Karpas-422 (cell line): ENCODE measurements at regions not wholly inside any gene's neighbourhood (a gene's known extent, or its start where the extent isn't known, plus 50 kb on each side); places are given as distances from the start of the nearest gene placed in this dataset.

Experiments
- DNase-seq: peaks from one replicate; pipeline ENCODE4 v3.0.0-alpha.2; 2015
- H2AFZ ChIP-seq: fragments of 200-600 bp; sonication (generic); 2 replicates; pipeline ENCODE4 v1.6.1; 2014; ENCODE audit warnings: antibody characterized with exemption, low read length, mixed read lengths
- H3K27ac ChIP-seq: fragments of 200-600 bp; sonication (generic); 2 replicates; pipeline ENCODE4 v1.5.1; 2014; ENCODE audit warnings: mild to moderate bottlenecking, low read length, moderate library complexity
- H3K27me3 ChIP-seq: fragments of 200-600 bp; sonication (generic); 2 replicates; pipeline ENCODE4 v1.6.1; 2014; ENCODE audit warnings: low read length, mixed read lengths
- H3K36me3 ChIP-seq: fragments of 200-600 bp; sonication (generic); 2 replicates; pipeline ENCODE4 v1.6.1; 2014; ENCODE audit warnings: low read length, mixed read lengths; ENCODE audit not compliant: insufficient read depth
- H3K4me1 ChIP-seq: fragments of 200-600 bp; sonication (generic); 2 replicates; pipeline ENCODE4 v1.6.1; 2014; ENCODE audit warnings: mild to moderate bottlenecking, low read length, mixed read lengths
- H3K4me2 ChIP-seq: fragments of 200-600 bp; sonication (generic); 2 replicates; pipeline ENCODE4 v1.6.1; 2014; ENCODE audit warnings: low read length, low read depth, mild to moderate bottlenecking; ENCODE audit not compliant: poor library complexity, severe bottlenecking
- H3K4me3 ChIP-seq: fragments of 200-600 bp; sonication (generic); 2 replicates; pipeline ENCODE4 v1.5.1; 2014; ENCODE audit warnings: mild to moderate bottlenecking, antibody characterized with exemption, low read length, mixed read lengths
- H3K79me2 ChIP-seq: fragments of 200-600 bp; sonication (generic); 2 replicates; pipeline ENCODE4 v1.6.1; 2014; ENCODE audit warnings: mild to moderate bottlenecking, low read length, mixed read lengths
- H3K9ac ChIP-seq: fragments of 200-600 bp; sonication (generic); 2 replicates; pipeline ENCODE4 v1.6.0; 2014; ENCODE audit warnings: low read length
- H3K9me2 ChIP-seq: fragments of 200-600 bp; sonication (generic), shearing (Covaris generic); replicated peaks from 2 replicates; pipeline ENCODE4 v1.6.0; 2014; ENCODE audit warnings: mild to moderate bottlenecking, low read length, moderate library complexity; ENCODE audit not compliant: insufficient read depth
- H3K9me3 ChIP-seq: fragments of 300-700, 200-600 bp; sonication (generic); 2 replicates; pipeline ENCODE4 v1.6.1; 2014; ENCODE audit warnings: low read length, mixed read lengths
- H4K20me1 ChIP-seq: fragments of 200-600 bp; sonication (generic); 2 replicates; pipeline ENCODE4 v1.6.1; 2014; ENCODE audit warnings: mild to moderate bottlenecking, antibody characterized with exemption, low read length, low read depth; ENCODE audit not compliant: insufficient read depth

DNA sequence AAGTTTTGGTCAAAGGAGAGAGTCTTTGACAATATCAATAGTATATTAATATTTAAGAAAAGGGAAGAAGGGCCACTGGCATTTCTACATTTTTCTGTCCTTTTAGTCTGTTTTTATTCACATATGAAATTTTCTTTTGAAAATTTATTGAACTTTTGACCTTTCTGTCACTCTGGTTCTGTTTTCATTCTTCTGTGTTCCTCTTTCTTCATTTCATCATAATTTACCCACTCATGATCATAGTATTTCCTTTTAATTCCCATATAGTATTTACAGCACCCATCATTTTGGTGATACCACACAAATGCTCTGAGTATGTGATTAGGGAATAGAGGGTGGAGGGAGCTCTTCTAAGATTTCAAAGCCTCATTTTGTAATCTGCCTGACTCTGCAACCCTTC is 142.8 kb downstream of the GJA1 start:
- Histone ChIP-seq H3K27me3 (no peaks in the 10 kb centered on the region), H3K9me2 (no peaks in the 10 kb centered on the region), H3K4me3 (no peak overlapping the region), H3K27ac (no peak overlapping the region), H3K9ac (no peak overlapping the region), H3K79me2 (no peaks in the 10 kb centered on the region), H3K4me1 (no peaks in the 10 kb centered on the region), H2AFZ (no peak overlapping the region), H4K20me1 (no peaks in the 10 kb centered on the region), H3K36me3 (no peaks in the 10 kb centered on the region), H3K9me3 (no peaks in the 10 kb centered on the region), H3K4me2 (no peak overlapping the region)
- DNase-seq: no peak

DNA sequence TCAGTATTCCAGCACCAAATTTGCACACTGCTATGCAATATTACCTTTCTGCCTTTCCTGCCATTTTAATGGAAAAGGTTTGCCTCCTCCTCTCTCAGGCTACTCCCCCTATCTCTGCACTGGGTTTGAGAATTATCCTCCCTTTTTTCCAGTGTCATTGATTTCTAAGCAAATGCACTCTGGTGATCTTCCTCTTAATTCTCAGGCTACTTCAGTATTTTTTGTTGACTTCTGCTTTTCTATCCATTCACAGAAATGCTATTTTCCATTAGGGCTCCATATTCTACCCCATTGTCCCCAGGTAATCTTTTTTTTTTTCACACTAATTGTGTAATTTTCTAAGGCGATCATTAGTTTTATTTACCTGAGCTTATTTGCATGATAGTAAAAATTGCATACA is 144.0 kb downstream of the GJA1 start:
- Histone ChIP-seq H2AFZ (no peak overlapping the region), H3K27me3 (no peaks in the 10 kb centered on the region)

DNA sequence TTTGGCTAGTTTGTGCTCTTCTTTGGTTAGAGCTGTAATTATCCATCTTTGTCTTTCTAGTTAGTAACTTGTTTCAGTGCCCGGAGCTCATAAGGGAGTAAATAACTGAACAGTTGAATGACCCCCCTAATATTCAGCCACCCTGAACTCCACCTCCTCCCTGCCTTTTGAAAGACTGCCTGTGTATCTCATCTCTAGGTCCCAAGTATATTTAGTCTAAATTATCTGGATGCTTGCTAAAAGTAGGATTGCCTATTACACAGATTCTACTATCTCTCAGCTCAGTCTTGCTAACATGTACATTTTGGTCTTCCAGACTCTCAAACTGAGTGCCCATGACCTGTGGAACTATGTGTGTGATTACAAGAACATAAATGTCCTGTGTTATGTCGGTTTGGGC is 145.9 kb downstream of the GJA1 start:
- no peaks in the 10 kb centered on the region for H3K9me3 ChIP-seq
- H3K27me3 ChIP-seq: no peaks in the 10 kb centered on the region
- no peak overlapping the region for H2AFZ ChIP-seq
- DNase-seq: no peak
- H3K27ac ChIP-seq: no peak overlapping the region
- H3K4me3 ChIP-seq: no peak overlapping the region
- no peaks in the 10 kb centered on the region for H4K20me1 ChIP-seq
- H3K36me3 ChIP-seq: no peaks in the 10 kb centered on the region
- no peaks in the 10 kb centered on the region for H3K4me1 ChIP-seq
- H3K79me2 ChIP-seq: no peaks in the 10 kb centered on the region
- H3K9me2 ChIP-seq: no peaks in the 10 kb centered on the region
- H3K9ac ChIP-seq: no peak overlapping the region
- H3K4me2 ChIP-seq: no peak overlapping the region

More for the DNA sequence above, 144.0 kb downstream of the GJA1 start:
- no peak for DNase-seq
- H3K9me2 ChIP-seq: no peaks in the 10 kb centered on the region
- no peaks in the 10 kb centered on the region for H3K36me3 ChIP-seq
- no peaks in the 10 kb centered on the region for H3K79me2 ChIP-seq
- H4K20me1 ChIP-seq: no peaks in the 10 kb centered on the region
- H3K9ac ChIP-seq: no peak overlapping the region
- no peak overlapping the region for H3K4me2 ChIP-seq
- no peaks in the 10 kb centered on the region for H3K4me1 ChIP-seq
- H3K9me3 ChIP-seq: no peaks in the 10 kb centered on the region
- no peak overlapping the region for H3K4me3 ChIP-seq
- no peak overlapping the region for H3K27ac ChIP-seq

DNA sequence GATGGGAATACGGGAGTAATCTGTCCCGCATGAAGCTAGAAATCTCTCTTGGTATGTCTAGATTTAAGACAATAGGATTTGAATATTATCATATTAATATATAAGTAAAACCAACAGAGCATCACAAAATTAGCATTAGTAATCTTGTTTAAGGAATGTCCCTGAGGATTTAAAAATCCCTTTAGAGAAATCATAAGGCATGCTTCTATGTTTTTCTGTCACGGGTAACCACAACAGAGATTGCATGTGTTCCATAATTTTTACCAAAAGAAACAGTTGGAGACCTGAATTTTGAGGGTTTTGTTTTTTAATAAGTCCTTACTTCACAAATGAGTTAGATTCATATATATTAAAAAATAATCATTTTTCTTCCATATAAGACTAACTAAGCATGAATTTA is 146.8 kb downstream of the GJA1 start:
- no peak overlapping the region for H2AFZ ChIP-seq
- H3K4me3 ChIP-seq: no peak overlapping the region
- no peaks in the 10 kb centered on the region for H3K9me2 ChIP-seq
- no peaks in the 10 kb centered on the region for H3K79me2 ChIP-seq
- no peak overlapping the region for H3K4me2 ChIP-seq
- H3K27ac ChIP-seq: no peak overlapping the region
- H4K20me1 ChIP-seq: no peaks in the 10 kb centered on the region
- no peaks in the 10 kb centered on the region for H3K27me3 ChIP-seq
- H3K9me3 ChIP-seq: no peaks in the 10 kb centered on the region
- DNase-seq: no peak
- H3K9ac ChIP-seq: no peak overlapping the region
- H3K4me1 ChIP-seq: no peaks in the 10 kb centered on the region
- no peaks in the 10 kb centered on the region for H3K36me3 ChIP-seq

DNA sequence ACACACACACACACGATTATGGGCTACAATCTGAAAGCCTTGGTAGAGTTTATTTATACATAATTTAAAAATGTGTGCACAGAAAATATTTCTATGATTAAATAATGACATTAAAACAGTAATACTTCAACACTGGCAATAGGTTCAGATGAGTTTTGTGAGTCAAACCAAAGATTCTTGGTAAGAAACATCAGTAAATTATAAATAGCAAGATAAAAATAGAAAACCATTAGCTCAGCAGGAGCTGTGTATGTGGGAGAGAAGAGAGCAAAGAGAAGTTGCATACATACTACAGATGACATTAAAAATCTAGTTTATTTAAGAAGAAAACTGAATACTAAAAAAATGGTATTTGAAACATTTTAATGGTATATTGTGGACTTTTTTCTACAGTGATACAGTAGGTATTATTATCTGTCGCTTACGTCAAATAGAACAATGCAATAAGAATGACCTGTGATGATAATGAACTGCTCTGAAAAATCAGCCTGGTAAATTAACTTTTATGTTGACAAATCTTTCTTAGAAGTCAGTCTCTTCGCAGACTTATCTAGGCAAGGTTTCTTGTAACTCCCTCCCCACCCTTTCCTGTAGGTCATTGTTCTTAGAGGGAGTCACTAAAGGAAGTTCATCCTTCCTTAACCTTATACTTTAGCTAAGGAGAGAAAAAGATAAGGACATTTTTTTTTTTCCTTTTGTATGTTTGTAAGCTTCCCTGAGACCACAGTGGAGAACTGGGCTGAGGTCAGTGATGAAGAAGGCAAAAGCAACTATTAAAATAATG is 149.3 kb downstream of the GJA1 start:
- no peaks in the 10 kb centered on the region for H3K4me1 ChIP-seq

DNA sequence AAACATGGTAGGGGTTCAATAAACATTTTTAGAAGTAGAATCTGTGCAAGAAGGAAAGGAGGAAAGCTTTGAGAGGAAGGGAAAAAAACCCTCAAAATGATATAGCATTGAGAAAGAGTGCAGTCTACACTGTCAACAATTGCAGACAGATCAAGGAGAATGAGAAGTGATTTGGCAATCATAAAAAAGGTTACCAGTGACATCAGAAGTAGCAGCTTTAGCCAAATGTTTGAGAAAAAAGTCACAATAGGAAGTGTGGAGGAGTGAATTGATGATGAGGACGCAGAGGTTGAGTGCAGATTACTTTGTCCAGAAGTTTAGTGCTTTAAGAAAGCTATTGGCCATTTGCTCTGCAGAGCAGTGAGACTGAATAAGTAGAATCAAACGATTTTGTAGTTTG is 155.0 kb downstream of the GJA1 start:
- Histone ChIP-seq H3K4me3 (no peak overlapping the region), H3K9me2 (no peaks in the 10 kb centered on the region), H3K9me3 (no peaks in the 10 kb centered on the region), H3K4me2 (no peak overlapping the region), H3K27me3 (0 out of 2 replicates have a peak, but pooled peaks cover 2% of the 10 kb centered on the region), H3K79me2 (no peaks in the 10 kb centered on the region), H3K9ac (no peak overlapping the region), H4K20me1 (no peaks in the 10 kb centered on the region), H3K4me1 (no peaks in the 10 kb centered on the region), H2AFZ (no peak overlapping the region), H3K36me3 (no peaks in the 10 kb centered on the region), H3K27ac (no peak overlapping the region)
- DNase-seq: no peak

More for the DNA sequence above, 149.3 kb downstream of the GJA1 start:
- H3K9me2 ChIP-seq: no peaks in the 10 kb centered on the region
- H3K27me3 ChIP-seq: no peaks in the 10 kb centered on the region
- H3K4me2 ChIP-seq: no peak overlapping the region
- no peaks in the 10 kb centered on the region for H3K36me3 ChIP-seq
- no peaks in the 10 kb centered on the region for H3K79me2 ChIP-seq
- H3K27ac ChIP-seq: no peak overlapping the region
- H2AFZ ChIP-seq: no peak overlapping the region
- no peak overlapping the region for H3K4me3 ChIP-seq
- DNase-seq: no peak
- no peak overlapping the region for H3K9ac ChIP-seq
- H4K20me1 ChIP-seq: no peaks in the 10 kb centered on the region
- H3K9me3 ChIP-seq: no peaks in the 10 kb centered on the region

DNA sequence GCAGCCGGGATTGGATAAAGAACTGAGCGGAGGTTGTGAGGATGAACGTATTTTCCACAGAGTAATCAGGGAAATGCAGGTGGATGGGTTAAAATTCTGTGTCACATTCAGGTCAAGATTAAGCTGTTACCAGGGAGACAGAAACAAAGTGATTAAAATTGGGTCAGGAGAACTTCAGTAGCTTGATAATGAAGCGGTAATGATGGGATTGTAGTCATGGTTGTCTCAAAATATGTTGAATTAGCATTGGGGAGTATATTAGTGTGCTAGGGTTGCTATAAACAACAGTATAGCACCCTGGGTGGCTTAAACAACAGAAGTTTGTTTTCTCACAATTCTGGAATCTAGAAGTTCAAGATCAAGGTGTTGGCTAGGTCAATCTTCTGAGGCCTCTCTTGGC is 155.5 kb downstream of the GJA1 start:
- H3K4me1 ChIP-seq: no peaks in the 10 kb centered on the region
- H3K27ac ChIP-seq: no peak overlapping the region
- no peak overlapping the region for H2AFZ ChIP-seq
- H3K36me3 ChIP-seq: no peaks in the 10 kb centered on the region
- H4K20me1 ChIP-seq: no peaks in the 10 kb centered on the region
- H3K9me2 ChIP-seq: no peaks in the 10 kb centered on the region
- H3K4me2 ChIP-seq: no peak overlapping the region
- no peak overlapping the region for H3K4me3 ChIP-seq
- DNase-seq: no peak
- no peaks in the 10 kb centered on the region for H3K79me2 ChIP-seq
- H3K9ac ChIP-seq: no peak overlapping the region
- 0 out of 2 replicates have a peak, but pooled peaks cover 2% of the 10 kb centered on the region for H3K27me3 ChIP-seq
- H3K9me3 ChIP-seq: no peaks in the 10 kb centered on the region

DNA sequence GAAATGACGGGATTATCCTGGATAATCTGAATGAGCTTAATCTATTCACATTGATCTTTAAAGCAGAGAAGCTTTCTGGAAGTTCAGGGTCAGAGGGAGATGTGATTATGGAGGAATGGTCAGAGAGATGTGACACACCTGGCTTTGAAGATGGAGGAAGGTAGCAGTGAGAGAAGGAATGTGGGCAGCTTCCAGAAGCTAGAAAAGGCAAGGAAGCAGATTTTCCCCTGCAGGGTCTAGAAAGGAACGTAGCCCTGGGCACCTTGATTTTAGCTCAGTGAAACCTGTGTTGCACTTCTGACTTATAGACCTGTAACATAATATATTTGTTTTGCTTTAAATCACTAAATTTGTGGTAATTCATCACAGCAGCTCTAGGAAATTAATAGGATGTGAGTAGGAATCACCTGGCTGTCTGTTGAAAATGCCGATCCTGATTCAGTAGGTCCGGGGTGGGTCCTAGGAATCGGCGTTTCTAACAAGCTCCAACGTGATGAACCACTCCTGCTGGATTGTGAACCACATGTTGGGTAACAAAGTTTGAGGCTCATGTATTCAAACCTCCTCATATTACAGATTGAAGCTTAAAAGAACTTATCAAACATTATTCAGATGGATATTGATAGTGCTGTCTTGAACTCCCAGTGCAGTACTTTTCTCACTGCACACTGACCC is 157.0 kb downstream of the GJA1 start:
- no peak overlapping the region for H3K4me3 ChIP-seq
- no peak for DNase-seq

More for the DNA sequence above, 157.0 kb downstream of the GJA1 start:
- H3K9me3 ChIP-seq: no peaks in the 10 kb centered on the region
- no peaks in the 10 kb centered on the region for H3K79me2 ChIP-seq
- no peaks in the 10 kb centered on the region for H3K36me3 ChIP-seq
- H3K4me2 ChIP-seq: no peak overlapping the region
- H3K9me2 ChIP-seq: no peaks in the 10 kb centered on the region
- no peaks in the 10 kb centered on the region for H3K4me1 ChIP-seq
- H4K20me1 ChIP-seq: no peaks in the 10 kb centered on the region
- H3K27ac ChIP-seq: no peak overlapping the region
- H2AFZ ChIP-seq: no peak overlapping the region
- 0 out of 2 replicates have a peak, but pooled peaks cover 2% of the 10 kb centered on the region for H3K27me3 ChIP-seq
- no peak overlapping the region for H3K9ac ChIP-seq
